Stimulated activated CD8-positive, alpha-beta memory T cell treated with anti-CD3 and anti-CD28 coated beads, Interleukin-12 subunit alpha, Interleukin-12 subunit beta, amount 100 ng/mL, for 4 hours (primary cell): ENCODE measurements at regions not wholly inside any gene's neighbourhood (a gene's known extent, or its start where the extent isn't known, plus 50 kb on each side); places are given as distances from the start of the nearest gene placed in this dataset.

Experiments
- DNase-seq: peaks from one replicate; pipeline ENCODE4 v3.0.0-alpha.2; 2020; ENCODE audit warnings: low read depth

DNA sequence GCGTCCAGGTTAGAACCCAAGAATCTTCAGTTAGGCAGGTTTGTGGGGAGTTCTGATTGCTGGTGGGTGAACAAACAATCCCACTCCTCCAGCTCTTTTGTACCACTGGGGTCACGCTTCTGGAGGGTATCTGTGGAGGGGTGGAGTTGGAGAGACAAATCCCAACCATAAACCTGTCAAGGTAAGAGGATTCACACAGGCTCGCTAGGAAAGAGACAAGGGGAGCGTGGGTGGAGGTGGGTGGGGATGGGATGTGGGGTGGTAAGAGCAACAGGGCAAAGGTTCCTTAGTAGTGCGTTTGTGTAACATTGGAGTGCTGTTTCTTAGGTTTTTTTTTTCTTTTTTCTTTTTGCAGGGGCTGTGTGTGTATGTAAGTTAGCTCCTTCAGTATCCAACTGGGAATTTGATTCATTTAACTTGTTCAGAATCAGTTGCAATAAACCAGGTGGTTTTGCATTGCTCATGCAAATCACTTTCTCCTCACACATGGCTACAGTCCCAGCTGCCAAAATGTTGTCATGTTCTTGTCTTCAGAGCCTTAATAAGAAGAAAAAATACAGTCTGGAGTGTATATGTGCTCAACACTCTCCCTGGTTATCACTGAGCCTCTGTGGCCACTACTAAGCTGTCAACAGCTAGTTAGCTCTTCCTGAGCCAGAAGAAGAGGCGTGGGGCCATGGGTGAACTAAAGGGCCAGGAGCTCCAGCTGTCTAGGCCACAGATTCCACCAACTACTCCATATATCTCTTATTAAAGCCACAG, 164.0 kb upstream of the RAD23B start:
- no peak for DNase-seq

DNA sequence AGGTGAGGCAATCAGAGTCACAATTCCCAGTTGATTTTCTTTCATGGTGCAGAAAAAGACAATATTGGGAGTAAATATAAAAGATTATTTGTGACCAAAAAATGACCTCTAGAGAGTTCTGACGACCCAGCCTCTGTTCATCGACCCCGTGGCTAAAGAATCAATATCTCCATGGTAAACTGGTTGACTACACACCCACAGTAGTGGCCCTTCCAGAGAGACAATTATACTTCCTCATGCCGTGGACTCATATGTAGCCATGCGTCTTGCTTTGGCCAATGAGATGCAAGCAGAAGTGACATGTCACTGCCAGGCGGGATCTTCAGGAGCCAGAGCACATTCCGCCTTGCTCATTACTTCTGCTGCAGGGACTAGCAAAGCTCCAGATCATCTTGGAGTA, 163.3 kb upstream of the RAD23B start:
- no peak for DNase-seq

DNA sequence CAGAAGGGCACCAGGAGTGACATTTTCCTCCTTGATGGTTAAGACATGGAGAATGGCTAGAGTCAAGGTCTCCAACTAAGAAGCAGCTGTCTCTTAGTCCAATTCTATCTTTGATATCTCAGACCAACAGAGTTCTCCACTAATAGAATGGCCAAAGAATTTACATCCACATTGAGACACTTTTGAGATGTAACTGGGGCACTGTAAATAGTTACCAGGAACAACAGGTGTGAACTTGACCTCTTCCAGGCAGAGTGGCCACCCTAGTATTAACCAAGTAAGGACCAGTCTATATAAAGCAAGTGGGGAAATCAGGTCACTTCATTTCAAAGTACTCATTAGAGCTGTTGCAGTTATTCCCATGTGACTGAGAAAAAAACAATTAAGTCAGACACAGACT, 159.7 kb upstream of the RAD23B start:
- DNase-seq = no peak

DNA sequence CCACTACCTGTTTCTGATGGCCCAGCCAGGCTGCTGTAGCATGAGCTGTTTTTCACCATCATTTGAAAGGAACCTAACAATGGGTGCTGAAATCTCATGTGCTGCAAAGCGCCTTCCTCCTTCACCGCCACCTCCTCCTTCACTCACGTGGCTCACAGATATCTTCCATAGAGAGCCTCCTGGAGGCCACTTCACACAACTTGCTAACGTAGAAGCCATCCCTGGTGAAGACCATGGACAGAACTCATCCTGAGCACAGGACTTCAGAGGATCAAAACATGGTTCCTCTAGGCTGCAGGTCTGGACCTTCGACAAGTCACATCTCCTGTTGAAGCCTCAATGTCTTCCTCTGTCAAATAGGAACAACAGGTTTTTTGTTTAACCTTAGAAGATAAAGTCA, 155.5 kb upstream of the RAD23B start:
- no peak for DNase-seq

DNA sequence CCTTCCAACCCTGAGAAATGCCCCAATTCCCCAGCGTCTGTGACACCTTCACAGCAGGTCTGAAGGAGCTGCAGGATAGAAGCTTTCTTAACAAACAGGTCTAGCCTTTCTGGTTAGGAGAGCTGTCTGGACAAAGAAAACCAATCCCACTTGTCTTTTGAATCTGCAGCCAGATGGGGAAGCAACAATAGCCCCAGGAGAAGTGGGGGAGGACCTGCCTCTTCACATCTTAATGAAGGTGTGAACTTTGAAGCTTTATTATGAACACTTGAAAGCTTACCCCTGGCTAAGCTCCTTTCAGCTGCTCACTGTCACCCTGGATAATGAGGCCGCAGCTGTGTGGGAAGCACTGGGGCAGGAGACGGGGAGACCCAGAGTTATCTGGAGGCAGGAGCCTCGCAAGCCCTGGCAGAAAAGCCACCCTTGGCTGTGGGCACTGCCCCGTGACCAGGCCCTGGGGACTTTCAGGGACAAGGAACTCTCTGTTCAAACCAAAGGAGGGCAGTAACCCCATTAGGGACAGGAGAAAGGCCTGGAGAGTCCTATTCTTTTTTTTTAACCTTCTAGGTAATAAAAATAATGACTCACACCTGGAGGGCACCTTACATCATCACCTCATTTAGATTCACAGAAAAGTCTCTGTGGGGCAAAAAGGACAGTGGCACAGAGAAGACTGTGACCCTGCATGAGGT, 151.8 kb upstream of the RAD23B start:
- DNase-seq = no peak

DNA sequence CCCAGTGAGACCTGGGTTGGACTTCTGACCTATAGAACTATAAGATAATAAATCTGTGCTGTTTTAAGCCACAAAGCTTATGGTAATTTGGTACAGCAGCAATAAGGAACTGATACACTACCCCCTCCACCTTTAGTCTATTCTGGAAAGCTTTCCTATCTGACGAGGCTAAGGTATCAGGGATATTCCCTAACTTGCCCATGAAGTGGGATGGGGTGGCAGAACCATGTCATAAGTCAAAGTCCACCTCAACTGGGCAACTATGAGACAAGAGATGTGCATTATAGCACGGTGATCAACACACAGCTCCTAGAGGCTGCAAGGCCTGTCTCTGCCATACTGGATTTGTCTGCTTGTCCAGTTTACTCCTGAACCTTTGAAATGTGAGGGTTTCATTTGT, 146.8 kb upstream of the RAD23B start:
- DNase-seq = no peak

DNA sequence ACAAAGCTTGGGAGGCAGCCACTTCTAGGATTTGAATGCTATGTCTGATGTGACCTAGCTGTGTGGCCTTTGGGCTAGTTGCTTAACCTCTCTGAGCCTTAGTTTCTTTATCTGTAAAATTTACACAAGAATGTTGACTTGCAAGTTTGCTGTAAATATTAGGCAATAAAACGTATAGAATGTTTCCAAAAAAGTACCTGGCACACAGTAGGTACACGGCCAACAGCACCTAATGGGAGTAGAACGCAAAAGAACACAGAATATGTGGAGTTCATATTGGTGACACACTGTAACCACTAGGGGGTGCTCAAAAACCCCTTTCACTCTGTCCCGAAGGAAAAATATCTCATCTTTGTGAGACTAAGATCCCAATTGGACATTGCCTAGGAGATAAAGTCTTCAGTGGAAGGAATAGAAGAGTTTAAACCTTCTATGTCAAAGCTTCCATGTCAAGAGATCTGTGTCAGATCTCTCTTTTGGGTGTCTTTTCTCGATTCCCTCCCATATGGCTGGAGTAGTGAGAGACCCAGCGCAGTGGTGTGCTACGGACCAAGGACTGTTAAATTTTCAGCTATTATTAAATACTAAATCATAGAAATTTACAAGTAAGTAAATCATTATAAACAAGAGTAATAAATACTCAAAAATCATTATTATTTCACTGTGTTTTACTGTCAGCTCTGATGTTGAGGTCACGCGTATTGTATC, 145.4 kb upstream of the RAD23B start:
- no peak for DNase-seq

DNA sequence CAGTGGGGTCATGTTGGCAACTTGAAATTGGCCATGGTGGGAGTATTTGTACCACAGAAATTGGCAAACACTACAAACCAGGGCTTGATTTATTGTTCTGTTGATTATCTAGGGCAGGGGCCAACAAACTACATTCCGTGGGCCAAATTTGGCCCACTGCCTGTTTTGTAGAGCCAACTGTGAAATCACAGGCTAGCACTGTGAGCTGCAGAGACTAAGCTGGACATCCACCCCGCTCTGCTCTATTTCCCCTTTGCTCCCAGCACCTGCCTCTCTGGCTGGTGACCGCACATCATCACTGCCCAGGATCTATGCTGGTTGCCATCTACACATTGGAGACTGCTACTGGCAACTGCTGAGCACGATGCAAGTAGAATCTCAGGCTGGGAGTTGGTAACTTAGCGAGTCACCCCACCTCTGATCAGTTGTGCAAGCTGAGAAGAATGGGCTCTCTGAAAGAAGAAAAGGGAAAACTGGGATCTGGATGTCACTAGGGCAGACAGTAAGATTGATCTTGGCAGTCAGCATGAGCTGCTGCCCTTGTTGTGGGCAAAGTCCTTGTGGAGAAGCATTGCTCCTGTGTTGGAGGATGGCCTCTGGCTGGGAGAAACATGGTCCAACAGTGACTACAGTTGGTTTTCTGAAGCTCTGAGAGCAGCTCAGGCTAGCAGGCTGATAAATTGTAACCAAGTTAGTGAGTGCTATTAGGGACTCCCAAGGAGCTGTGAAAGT, 144.7 kb upstream of the RAD23B start:
- no peak for DNase-seq

DNA sequence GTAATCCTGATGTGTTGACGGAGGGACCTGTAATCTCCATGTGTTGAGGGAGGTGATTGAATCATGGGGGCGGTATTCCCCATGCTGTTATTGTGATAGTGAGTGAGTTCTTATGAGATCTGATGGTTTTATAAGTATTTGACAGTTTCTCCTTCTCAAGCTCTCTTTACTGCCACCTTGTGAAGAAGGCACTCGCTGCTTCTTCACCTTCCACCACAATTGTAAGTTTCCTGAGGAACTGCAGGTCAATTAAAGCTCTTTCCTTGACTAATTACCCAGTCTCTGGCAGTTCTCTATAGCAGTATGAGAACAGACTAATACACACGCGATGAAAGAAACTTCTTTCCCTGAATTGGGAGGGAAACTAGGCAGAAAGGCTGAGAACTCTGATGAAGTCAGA, 141.1 kb upstream of the RAD23B start:
- no peak for DNase-seq

DNA sequence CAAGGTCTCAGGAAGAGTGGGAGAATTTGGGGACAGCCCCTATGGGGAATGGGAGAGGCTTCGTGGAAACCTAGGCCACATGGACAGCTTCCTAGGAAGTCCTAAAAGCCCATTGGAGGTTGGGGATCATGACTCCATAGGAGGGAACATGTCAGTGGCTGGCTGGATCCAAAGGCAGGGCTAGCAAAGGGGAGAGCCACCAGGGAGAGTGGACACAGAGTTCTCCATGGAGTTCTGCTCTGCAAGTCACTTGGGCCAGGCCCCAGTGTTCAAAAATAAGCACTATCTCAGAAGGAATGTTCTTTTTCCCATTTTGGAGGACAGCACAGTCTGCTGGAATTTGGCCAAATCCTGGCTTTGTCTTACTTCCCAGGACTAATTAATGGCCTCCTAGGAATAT, 140.6 kb upstream of the RAD23B start:
- DNase-seq = no peak

DNA sequence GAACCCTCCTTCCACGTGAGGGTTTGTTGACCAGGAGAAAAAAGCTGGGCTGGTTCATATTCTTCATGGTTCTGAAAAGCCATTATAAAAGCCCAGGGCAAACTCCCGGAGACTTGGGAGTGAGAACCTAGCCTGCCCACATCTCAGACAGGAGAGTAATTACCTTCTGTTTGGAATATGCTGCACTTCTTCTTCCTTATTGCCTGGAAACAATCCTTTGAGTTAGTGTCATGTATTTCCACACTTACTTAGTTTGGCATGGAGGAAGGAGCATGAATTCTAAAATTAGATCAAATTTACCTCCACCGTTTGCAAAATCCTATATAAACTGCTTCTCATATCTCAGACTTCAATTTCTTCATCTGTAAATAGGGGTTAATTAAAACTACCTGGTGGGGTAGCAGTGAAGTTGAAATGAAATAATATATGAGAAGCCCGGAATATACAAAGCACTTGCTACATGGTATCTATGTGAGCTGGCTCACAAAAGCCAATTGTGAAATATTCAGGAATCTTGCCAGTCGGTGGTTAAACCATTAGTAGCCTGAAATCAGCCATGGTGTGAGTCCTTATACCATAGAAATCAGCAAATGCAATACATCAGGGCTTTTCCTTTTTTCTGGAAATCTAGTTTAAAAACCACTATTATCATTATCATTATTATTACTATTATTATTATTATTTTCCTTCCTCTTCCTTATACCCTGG, 140.0 kb upstream of the RAD23B start:
- DNase-seq = no peak

DNA sequence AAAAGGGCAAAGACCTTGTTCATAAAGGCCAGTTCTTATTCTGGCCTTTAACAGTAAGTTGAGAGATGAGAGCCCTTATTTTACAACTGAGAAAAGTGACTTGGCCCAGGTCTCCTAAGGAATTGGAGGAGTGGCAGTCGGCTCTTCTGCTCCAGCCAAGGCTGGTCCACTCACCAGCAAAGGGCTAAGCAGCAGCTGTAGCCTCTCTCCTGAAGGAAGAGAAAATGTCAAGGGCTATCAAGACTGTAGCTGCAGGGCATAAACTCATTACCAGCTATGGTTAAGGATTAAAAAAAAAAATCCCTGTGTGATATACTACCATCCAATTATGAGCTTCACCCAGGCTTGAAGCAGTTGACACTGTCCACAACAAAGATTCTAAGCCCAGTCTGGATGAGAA, 138.6 kb upstream of the RAD23B start:
- no peak for DNase-seq

DNA sequence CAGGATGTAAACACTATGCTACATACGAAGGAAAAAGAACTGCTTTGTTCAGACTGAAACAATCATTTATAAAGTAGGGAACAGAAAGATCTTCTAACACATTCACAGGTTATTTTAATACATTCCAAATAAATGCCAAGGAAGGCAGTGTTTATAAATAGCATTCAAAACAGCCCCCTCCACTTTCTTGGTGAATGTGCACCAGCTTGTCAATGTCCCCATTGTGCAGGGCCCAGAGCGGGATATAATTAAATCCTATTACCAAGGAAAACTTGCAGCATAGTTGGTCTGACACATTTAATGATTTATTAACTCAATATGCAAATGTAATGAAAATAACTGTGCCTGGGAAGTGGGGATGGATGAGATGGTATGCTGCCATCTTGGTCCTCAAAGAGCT, 135.9 kb upstream of the RAD23B start:
- no peak for DNase-seq

DNA sequence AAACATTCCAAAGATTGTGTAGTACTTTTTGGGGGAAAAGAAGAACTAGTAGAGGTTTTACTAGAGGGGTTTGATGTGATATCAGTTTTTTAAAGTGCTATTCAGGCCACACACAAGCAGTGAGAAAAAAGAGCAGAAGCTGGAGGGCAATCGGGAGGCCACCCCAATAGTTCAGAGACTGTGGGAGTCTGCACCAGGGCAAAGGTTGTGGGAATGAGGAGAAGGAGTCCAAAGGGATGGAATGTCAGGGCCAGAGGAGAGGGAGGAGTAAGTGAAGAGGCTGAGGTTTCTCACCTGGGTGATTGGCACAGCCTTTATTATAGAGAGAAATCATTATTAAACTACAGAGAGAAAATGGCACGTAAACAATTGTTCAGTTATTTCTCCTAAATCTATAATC, 134.9 kb upstream of the RAD23B start:
- DNase-seq = no peak

DNA sequence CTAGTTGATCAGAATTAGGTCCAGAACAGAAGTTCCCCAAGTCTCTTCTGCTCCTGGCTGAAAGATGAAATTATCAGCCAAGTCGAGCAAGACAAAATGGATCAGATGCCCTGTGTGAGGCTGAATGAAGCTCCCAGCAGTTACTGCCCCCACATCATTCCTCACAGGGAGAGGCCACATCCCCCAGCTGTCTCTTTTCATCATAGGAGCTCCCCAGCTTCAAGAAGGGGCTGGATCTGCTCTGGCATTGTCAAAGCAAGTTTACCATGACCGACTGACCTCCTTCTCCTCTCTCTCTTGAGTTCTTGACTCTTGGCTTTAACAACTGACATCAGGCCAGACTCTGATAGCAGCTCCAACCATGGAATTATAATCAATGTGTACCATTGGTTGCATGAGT, 133.3 kb upstream of the RAD23B start:
- DNase-seq = no peak

DNA sequence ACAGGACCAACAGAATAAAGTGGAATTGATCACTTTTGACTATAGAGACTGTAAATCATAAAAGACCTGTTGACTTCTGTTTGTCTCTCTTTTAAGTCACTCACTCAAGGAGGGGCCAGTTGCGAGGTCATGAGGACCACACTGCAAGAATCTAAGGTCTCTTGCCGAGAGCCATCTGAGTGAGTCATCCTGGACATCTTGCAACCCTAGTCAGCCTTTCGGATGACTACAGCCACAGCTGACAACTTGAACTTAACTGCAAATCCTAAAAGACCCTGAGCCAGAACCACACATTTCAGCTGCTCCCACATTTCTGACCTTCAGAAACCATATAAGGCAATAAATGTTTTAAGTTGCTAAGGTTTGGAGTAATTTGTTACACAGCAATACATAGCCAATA, 129.7 kb upstream of the RAD23B start:
- DNase-seq = no peak

DNA sequence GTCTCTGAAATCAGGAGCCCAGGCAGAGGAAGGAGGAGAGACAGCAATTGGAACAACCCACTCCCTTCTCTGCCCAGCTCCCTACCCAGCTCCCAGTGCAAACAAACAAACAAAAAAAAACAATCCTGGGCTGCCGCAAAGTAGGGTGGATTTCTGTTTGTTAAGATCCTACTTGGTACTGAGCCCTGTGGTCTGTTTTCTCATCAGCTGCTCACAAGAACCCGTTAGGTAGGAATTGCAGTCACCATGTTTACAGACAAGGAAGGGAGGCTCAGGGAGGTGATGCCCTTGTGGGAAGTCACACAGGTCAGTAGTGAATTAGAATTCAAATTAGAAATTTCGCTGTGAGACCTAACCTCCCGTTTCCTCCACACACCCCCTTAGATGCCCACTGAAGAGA, 128.8 kb upstream of the RAD23B start:
- DNase-seq = no peak

DNA sequence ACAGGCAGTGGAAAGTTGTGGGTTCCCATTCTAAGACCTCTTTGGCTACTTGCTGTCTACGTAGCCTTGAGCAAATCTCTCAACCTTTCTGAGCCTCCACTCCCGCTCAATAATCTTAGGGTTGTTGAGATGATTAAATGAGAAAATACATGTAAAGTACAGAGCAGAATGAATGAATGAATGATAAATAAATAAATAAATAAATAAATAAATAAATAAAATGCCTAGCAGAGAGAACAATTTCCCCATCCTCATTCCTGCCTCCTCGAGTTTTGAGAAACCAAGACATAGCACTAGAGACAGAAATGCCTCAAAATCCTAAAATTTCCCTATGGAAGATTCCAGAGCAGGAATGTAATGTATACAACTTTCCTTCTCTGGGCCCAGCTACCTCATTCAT, 128.3 kb upstream of the RAD23B start:
- DNase-seq = no peak

DNA sequence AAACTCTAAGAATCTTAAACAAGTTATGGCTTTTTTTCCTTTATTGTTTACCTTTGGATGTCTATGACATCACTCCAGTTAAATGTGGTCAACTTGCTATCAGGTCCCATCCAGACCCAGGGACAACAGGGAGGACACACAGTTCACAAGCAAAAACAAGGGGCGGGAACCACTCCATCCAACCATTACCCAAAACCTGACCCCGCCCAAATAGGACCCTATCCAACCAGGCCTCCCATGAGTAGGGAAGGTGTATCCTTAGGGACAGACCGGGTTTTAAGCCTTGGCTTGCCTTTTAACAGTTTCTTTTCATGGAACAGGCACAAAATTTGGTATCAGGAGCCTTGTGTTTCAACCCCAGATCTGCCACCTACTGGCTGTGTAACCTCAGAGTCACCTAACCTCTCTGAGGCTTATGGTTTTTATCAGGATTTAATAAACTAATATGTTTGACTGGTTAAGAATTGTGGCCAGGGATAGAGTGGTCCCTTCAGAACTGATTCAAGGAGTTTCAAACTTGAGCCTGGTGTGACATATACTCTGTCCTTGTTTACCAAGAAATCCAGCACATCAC, 127.7 kb upstream of the RAD23B start:
- no peak for DNase-seq

DNA sequence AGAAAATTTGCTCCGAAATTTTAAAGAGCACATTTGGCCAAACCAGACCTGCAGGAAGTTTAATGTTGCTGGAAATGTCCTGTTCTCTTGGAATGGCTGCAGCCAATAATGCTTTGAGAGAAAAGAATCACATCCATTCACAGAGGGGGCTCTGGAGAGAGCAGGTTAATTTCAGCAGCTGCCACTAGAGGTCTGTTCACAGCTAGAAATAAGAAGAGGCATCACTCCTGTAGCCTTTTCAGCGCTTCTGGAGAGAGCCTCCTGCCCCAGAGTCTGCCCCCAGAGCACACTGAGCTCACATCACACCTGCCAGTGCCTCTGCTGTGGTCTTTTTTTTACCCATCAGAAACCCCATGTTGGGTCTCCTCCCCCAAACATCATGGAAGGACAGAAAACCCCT, 124.8 kb upstream of the RAD23B start:
- DNase-seq = no peak

DNA sequence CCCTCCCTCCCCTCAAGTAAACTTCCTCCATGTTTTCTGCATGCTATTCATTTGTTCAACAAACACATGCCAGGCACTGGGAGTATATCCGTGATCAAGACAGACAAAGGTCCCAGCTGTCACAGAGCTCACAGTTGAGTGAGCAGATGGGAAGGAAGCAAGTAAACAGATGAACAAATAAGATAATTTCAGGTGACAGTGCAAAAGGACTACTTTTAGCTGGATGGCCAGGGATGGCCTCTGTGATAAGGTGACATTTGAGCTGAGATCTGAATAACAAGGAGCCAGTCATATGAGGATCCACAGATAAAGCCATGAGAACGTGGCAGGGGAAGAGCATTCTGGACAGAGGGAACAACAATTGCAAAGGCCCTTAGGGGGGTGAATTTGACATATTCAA, 121.7 kb upstream of the RAD23B start:
- no peak for DNase-seq

DNA sequence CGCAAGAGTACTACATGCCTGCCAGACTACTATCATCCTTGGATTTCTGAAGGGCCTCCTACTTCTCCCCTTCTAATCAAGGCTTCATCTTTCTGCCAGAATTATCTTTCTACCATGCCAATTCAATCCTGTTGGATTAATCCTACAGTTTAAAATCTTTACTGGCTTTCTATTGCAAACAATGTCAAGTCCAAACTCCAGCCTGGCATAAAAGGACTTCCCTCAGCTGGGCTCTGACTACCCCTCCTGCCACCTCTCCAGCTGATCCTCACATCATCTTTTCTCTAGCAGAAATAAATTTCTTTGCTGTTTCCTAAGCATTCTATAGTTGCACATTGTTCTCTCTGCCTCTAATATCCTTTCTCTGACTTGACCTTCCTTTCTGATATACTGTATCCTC, 119.7 kb upstream of the RAD23B start:
- DNase-seq = no peak
